T-helper 1 cell treated with Interleukin-12 subunit alpha and Interleukin-12 subunit beta and Interleukin-4 antibody, amounts not matched to agents 30 ng/mL and 1 ng/mL, for 36 hours (primary cell): ENCODE measurements at regions not wholly inside any gene's neighbourhood (a gene's known extent, or its start where the extent isn't known, plus 50 kb on each side); places are given as distances from the start of the nearest gene placed in this dataset.
"Not testable (repeated sequence)": the region's sequence is repeated elsewhere in the genome, so short reads cannot be mapped to it uniquely, and the experiment has no call there.

Source experiments
- intact Hi-C: fragments of 100-400 bp; cut with micrococcal nuclease; formaldehyde crosslinking; loops from one replicate; pipeline ENCODE4 v1.15.1; 2024

- intact Hi-C loops, result no loop called here
These were observed 124.0 kb upstream of the TOPAZ1 start for GRCh38 chr3:44117736-44118135.

DNA sequence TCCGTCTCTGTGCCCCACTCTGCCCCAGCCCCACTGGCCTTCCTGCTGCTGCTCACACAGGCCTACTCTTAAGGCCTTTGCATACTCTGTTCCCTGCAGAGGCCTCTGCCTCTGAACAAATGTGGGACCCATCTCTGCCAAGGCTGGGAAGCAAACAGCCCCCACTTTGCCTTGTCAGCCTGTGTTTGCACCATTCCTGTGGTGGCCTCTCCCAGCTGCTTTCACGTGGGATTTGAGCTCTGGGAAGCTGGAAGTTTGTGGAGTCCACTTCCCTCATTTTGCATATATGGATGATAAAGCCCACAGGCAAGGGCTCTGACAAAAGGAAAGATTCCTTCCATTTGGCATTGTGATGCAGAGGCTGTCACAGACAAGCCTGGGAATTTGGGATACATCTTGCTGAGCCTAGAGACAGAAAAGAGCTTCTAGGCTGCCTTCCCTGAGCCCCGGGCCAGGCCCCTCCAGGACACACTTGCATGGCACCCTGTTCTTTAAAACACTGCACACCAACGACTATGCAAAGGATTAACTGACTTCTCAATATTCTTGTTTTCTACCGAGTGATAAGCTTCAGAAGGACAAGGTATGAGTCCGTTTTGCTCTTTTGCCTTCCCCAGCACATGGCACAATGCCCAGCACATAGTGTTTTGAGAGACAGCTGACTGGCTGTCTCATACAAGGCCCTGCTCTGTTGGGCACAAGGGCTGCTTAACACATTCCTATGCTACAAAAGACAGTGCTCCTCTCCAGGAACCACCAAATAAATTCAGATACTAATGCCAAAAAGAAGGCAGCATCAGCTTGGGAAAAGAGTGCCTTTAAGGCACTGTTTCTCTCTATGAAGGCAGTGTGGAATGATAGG, 120.7 kb upstream of the TOPAZ1 start:
- intact Hi-C loops, result no loop called here

GRCh38 chr3:44125246-44125645, 116.4 kb upstream of the TOPAZ1 start:
- intact Hi-C loops, result no loop called here

GRCh38 chr3:44125882-44126281, 115.8 kb upstream of the TOPAZ1 start:
- intact Hi-C loops, result no loop called here

DNA sequence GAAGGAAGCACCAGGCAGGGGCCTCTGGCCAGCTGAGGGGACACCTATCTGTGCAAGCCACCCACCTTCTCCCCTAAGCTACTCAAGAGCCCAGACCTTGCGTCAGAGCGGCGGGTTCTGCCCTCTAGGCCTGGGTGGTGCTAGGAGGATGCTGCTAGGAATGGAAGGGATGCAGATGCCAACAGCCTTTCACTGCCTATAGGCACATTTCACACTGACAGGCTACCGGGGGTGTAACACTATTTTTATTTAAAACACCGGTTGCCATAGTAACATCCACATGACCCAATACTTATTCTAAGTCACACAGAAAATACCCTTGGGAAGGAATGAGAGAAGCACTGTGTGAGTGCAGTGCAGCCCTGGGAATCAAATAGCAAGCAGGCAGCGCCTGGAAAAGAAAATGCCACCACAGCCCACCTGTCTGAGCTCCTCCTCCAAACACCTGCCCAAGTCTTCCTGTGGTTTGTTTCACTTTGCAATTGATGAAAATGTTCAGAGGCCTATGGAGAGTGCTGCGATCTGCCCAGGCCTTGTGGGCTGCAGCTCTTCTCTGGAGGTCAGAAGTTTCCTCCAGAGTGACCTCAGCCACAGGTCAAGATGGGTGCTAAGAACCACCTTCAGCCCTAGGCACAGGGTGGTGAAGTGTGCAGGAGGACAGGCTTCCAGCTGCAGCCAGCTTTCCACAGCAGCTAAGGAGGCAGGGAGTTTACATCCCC, 113.5 kb upstream of the TOPAZ1 start:
- intact Hi-C loops, result no loop called here

- intact Hi-C loops, result no loop called here
These were observed 111.4 kb upstream of the TOPAZ1 start for GRCh38 chr3:44130249-44130648.

- intact Hi-C loops, result no loop called here
These were observed 109.6 kb upstream of the TOPAZ1 start for GRCh38 chr3:44132061-44132460.

- intact Hi-C loops, result no loop called here
These were observed 109.1 kb upstream of the TOPAZ1 start for GRCh38 chr3:44132593-44132992.

- intact Hi-C loops, result no loop called here
These were observed 105.3 kb upstream of the TOPAZ1 start for GRCh38 chr3:44136421-44136820.

- intact Hi-C loops, result no loop called here
These were observed 95.6 kb upstream of the TOPAZ1 start for GRCh38 chr3:44146073-44146472.

- intact Hi-C loops, result no loop called here
These were observed 81.9 kb upstream of the TOPAZ1 start for GRCh38 chr3:44159696-44160300.

GRCh38 chr3:44160818-44161217, 80.9 kb upstream of the TOPAZ1 start:
- intact Hi-C loops, result no loop called here

GRCh38 chr3:44171891-44172290, 69.8 kb upstream of the TOPAZ1 start:
- intact Hi-C loops, result no loop called here

DNA sequence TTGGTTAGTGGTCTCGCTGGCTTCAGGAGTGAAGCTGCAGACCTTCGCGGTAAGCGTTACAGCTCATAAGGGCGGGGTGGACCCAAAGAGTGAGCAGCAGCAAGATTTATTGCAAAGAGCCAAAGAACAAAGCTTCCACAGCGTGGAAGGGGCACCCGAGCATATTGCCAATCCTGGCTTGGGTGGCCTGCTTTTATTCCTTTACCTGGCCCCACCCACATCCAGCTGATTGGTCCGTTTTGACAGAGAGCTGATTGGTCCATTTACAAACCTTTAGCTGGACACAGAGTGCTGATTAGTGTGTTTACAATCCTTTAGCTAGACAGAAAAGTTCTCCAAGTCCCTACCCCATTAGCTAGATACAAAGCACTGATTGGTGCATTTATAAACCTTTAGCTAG, 69.0 kb upstream of the TOPAZ1 start:
- intact Hi-C loops, result not testable (repeated sequence)

- intact Hi-C loops, result no loop called here
These were observed 68.4 kb upstream of the TOPAZ1 start for GRCh38 chr3:44173263-44173662.

DNA sequence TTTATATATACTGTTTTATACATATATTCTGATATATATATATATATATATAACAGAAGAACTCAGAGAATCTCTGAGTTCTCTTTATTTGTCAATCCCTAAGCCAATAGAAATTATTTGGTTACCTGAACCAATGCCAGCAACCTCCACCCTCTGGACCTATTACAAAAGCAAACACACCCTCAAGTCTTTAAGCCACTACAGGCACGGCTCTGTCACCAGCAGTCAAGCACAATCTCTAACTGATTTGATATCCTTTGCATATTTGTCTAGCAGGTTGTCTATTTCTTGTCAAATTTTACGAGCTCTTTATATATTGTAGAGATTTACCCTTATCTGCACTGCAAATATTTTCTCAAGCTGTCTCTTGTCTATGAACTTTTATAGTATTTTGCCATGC, 66.6 kb upstream of the TOPAZ1 start:
- intact Hi-C loops, result no loop called here

DNA sequence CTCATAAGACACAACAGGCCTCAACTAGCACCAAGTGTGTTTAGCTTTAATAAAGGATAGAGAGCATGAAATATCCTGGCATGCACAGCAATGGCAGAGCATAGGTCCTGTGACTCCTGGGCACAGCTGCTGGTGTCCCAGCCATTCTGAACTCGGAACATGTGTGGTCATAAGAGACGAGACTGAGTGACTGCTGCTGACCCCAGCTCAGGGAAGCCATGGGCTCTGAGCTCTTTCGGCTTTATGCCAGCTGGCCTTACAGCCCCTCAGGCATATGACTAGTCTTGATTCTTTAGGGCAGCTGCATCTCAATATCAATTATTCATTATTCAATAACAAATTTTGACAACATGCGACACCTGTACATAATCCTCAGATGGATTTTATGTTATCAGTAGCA, 62.4 kb upstream of the TOPAZ1 start:
- intact Hi-C loops, result no loop called here

- intact Hi-C loops, result no loop called here
These were observed 57.2 kb upstream of the TOPAZ1 start for GRCh38 chr3:44184319-44184953.

DNA sequence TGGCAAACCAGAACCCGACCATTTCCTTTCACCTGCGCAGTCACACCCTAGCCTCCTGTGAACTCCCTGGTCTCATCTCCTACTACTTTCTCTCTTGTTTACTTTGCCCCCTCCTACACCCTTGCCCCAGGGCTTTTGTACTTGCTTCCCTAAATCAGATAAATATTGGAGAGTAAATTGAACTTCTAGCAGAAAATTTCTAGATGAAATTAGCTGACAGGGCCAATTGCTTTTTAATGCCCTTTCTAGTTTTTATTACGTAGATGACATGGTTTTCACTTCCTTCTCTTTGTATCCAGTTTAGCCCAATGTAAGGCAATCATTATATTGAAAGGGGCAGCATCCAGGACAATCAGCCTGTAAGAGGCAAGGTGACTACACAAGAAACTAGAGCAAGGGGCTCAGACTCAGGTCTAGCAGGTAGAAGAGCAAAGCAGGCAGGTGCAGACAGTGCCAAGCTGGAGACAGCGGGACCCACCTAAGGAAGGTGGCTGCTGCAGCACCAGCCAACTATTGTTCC, 56.2 kb upstream of the TOPAZ1 start:
- intact Hi-C loops, result no loop called here

DNA sequence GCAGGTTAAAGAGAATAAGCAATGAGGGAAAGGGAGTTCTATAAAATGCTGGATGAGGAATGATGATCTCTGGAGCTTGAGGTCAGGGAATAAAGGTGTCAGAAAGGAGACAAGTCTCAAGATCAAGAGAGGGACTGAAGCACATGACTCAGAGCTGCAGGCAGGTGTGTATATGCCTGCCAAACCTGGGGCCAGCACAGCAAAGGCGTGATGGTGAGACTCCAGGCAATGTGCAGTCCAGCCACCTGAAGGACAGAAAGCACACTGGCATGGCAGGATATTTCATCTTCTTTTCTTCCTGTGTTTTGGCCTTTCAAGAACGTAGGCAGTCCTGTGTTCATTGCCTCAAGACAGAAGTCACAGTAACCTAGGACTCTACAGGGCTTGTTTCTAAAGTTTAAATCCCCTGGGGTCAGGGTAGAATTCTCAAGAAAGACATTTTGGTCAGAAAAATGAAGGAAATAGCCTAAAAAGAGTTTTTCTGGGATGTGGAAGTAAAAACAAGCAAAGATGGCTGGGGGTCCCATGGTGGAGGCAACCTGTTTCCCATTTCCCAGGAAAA, 55.5 kb upstream of the TOPAZ1 start:
- intact Hi-C loops, result no loop called here

DNA sequence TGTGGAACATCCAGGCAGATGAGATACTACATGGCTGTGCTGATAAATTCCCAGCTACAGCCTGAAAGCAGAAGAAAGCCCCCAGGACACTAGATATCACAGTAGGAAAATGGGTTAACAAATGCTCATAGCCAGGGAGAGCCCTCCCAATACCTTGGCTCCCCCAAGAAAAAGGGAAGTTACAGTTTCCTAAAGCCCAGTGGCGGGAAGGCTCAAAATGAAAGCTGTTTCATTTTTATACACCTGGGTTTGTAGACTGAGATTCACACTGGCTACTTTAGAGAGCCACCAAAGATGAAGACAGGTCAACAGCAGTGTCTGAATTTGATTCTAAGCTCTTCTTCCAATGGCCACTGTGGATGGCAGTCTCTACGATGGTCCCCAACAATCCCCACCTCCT, 55.0 kb upstream of the TOPAZ1 start:
- intact Hi-C loops, result no loop called here
